GM12891 (cell line): ENCODE measurements at regions not wholly inside any gene's neighbourhood (a gene's known extent, or its start where the extent isn't known, plus 50 kb on each side); places are given as distances from the start of the nearest gene placed in this dataset.

Source experiments
- POLR2A ChIP-seq: IDR thresholded peaks from 2 replicates; pipeline ENCODE4 v1.6.1; 2011; ENCODE audit warnings: low read depth, low read length, control low read depth
- POLR2AphosphoS5 ChIP-seq: IDR thresholded peaks from 2 replicates; pipeline ENCODE4 v1.6.1; 2011; ENCODE audit warnings: low read depth, low read length, control low read depth
- POU2F2 ChIP-seq: IDR thresholded peaks from 2 replicates; pipeline ENCODE4 v1.6.1; 2011; ENCODE audit warnings: low read depth, mild to moderate bottlenecking, control low read depth, low read length, moderate library complexity
- TAF1 ChIP-seq: IDR thresholded peaks from 2 replicates; pipeline ENCODE4 v1.6.1; 2011; ENCODE audit warnings: low read depth, low read length, control low read depth

DNA sequence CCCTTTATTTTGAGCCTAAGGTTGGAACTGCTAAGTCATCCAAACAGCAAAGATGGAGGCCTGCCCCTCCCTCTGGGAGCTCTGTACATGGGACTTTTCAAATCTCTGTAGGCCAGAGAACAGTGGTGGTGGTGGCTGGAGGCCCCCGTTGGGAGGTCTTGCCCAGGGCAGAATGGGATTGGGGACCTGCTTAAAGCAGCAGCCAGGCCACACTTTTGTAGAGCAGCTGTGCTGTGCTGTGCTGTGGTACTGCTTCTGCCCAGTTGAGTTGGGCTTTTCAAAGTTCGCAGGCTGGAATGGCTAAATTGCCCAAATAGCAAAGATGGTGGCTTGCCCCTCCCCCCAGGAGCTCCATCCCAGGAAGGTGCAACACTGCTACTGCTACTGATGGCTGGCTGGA lies 147.5 kb upstream of the TACR3 start:
- TF ChIP-seq TAF1 (no peak), POLR2AphosphoS5 (no peak), POLR2A (no peak), POU2F2 (no peak)
